GM21723 (cell line): ENCODE measurements at regions not wholly inside any gene's neighbourhood (a gene's known extent, or its start where the extent isn't known, plus 50 kb on each side); places are given as distances from the start of the nearest gene placed in this dataset.

ENCODE experiments used
- ATAC-seq: cut with Tn5 transposase; IDR thresholded peaks from one replicate; pipeline ENCODE4 v1.9.1; 2021; ENCODE audit warnings: mild to moderate bottlenecking, moderate library complexity; ENCODE audit not compliant: unreplicated experiment

GRCh38 chr9:129506892-129507291, 114.0 kb downstream of the C9orf50 start:
- no peak for ATAC-seq

- no peak for ATAC-seq
These were observed 114.9 kb downstream of the C9orf50 start for GRCh38 chr9:129506041-129506440.

GRCh38 chr9:129505270-129505902, 115.5 kb downstream of the C9orf50 start:
- ATAC-seq, result no peak

GRCh38 chr9:129504404-129504803, 116.5 kb downstream of the C9orf50 start:
- no peak for ATAC-seq

- ATAC-seq, result no peak
These were observed 119.1 kb downstream of the C9orf50 start for GRCh38 chr9:129501771-129502319.

GRCh38 chr9:129500863-129501770, 119.8 kb downstream of the C9orf50 start:
- ATAC-seq, result no peak

- ATAC-seq, result no peak
These were observed 120.6 kb downstream of the C9orf50 start for GRCh38 chr9:129500161-129500862.

GRCh38 chr9:129498451-129499384, 122.2 kb downstream of the C9orf50 start:
- no peak for ATAC-seq

GRCh38 chr9:129497813-129498450, 123.0 kb downstream of the C9orf50 start:
- ATAC-seq, result no peak

GRCh38 chr9:129497005-129497812, 123.7 kb downstream of the C9orf50 start:
- no peak for ATAC-seq

GRCh38 chr9:129496473-129497004, 124.4 kb downstream of the C9orf50 start:
- ATAC-seq, result no peak

GRCh38 chr9:129495620-129496472, 125.1 kb downstream of the C9orf50 start:
- ATAC-seq, result no peak

GRCh38 chr9:129494113-129494789, 126.7 kb downstream of the C9orf50 start:
- no peak for ATAC-seq

GRCh38 chr9:129493706-129494047, 127.2 kb downstream of the C9orf50 start:
- ATAC-seq, result no peak

GRCh38 chr9:129493002-129493705, 127.7 kb downstream of the C9orf50 start:
- no peak for ATAC-seq

GRCh38 chr9:129491487-129491855, 129.4 kb downstream of the C9orf50 start:
- no peak for ATAC-seq
